Muscle of back (tissue), 3 donors: ENCODE measurements at regions not wholly inside any gene's neighbourhood (a gene's known extent, or its start where the extent isn't known, plus 50 kb on each side); places are given as distances from the start of the nearest gene placed in this dataset.
"Not testable (repeated sequence)": the region's sequence is repeated elsewhere in the genome, so short reads cannot be mapped to it uniquely, and the experiment has no call there.

Experiments used
- DNase-seq, 3 donors: peaks; one replicate each; pipeline versions ENCODE4 v3.0.0 to v3.0.0-alpha.2; 2013

DNA sequence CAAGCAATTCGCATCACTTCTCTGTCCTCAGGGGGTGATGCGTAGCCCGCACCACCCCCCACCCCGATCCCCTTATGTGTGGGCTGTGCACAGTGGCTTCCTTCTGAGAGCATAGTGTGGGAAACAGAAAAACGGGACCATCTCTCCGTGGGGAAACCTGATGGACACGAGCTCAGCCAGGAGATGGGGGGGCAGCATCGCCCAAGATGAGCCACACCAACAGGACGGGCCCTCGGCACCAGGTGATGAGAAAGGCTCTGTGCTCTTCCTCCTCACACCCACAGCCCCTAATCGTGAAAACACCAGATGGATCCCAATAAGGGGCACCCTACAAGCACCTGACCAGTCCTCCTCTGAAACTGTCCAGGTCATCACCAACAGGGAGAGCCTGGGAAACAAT is 153.6 kb downstream of the SHANK2 start:
- DNase-seq, result no peak

DNA sequence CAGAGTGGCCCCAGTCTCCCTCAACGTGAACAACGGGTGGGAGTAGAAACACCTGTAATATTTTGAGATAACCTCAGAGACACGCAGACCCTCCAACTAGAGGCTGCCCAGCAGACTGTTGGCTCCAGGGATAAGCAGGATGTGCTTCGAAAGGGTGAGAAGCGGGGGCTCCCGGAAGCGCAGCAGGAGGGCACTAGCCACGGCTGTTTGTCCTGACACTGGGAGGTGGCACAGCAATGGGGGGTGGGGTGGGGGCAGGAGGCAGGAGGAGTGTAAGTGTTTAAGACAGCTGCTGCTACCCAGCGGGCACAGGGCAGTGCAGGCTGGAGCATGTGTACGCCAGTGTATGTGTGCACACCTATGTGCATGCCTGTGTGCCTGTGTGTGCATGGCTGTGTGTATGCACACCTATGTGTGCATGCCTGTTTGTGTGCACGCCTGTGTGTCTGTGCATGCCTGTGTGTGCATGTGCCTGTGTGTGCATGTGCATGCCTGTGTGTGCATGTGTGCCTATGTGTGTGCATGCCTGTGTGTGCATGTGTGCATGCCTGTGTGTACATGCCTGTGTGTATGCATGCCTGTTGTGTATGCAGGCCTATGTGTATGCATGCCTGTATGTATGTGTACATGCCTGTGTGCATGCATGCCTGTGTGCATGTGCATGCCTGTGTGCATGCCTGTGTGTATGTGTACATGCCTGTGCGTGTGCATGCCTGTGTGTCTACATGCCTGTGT is 154.7 kb downstream of the SHANK2 start:
- no peak for DNase-seq

DNA sequence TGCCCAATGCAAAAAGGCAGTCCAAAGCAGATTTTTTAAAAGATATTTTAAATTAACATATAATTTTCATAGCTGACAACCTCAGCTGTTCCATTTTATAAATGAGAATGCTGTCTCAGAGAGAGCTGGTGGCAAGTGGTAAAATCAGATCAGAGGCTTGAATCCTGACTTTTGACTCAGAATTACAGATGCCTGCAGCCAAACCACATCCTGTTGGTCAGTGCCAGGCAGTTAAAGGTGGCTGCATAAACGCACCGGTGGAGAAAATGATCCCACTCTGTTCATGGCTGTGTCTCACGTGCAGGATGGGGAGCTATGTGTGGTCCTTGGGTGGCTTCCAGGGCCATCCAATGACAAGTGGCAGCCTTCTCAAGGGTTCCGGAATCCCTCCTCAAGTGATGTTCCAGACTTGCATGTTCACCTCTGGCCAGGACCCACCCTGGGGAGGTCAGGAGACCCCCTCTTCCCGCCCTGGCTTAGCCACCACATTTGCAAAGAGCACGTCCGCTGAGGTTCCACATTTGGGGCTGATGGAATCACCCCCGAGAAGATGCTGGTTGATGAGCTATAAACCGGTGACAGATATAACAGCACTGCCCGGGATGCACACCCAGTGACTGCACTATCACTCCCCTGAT is 155.5 kb downstream of the SHANK2 start:
- no peak for DNase-seq

DNA sequence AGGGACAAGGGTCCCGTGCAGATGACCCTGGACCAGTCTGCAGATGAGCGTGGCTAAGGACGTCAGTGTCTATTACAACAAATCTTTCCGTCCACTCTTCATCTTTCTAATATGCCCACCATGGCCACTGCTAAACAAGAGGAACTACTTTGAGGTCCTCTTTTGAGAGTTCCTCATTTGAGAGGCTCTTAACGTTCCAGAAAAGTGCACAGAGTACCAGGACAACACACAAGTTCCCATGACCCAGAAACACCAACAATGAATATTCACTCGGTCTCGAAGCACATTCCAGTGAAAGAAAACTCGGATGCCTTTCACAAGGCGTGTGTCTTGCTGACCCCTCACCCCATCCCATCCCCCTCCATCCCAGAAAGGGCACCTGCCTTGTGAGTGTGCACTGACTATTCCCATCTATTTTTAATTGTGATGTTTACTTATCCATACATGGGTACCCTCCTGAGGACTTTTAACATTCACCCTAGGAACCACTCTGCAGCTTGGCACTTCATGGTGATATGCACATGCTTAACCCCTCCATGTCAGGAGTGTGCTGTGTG is 157.0 kb downstream of the SHANK2 start:
- no peak for DNase-seq

DNA sequence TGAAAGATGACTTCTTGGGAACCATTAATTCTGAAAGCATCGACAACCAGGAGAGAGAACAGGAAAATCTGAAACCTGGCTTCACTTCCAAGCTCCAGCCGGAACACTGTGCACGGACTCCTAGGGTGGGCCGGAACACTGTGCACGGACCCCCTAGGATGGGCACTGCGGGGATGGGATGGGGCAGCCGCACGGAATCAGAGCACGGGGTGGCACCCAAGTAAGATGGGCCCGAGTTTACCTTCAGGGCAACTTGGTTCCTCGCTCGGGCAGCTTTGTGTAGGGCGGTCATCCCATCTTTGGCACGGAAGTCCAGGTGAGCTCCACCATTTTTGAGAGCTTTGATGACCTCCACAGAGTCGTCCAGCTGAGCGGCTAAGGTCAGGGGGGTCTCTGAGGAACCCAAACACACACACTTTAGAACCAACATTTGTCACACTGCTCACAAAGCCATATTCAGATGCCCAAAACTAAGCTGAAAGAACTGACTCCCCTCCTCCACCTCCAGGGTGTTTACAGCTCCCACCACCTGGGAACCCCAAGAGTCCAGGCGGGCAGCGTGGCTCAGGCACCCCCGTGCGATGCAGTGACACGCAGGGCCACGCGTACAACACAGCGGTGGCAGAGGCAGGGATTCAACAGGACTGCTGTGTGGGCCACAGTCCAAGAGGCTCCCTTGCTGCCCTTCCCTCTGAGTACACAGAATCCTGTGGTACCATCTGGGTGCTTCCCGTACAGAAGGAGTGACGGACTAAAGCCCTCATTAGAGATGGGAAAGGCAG is 157.9 kb downstream of the SHANK2 start:
- DNase-seq, result no peak

DNA sequence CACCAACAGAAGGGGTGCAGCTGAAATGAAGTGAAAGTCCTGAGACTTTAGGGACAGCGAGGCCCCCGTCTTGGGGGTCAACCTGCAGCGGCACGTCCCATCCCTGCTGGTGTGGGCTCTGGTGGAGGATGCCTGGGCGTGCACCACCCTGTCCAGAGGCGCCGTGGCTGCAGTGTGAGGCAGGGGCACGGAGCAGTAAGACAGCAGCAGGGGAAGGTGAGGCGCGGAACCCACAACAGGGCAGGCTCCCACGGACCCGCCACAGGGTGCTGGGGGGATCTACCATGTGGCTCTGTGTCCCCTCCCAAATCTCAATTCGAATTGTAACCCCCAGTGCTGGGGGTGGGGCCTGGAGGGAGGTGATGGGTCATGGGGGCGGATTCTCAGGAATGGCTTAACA is 158.6 kb downstream of the SHANK2 start:
- DNase-seq, result no peak

DNA sequence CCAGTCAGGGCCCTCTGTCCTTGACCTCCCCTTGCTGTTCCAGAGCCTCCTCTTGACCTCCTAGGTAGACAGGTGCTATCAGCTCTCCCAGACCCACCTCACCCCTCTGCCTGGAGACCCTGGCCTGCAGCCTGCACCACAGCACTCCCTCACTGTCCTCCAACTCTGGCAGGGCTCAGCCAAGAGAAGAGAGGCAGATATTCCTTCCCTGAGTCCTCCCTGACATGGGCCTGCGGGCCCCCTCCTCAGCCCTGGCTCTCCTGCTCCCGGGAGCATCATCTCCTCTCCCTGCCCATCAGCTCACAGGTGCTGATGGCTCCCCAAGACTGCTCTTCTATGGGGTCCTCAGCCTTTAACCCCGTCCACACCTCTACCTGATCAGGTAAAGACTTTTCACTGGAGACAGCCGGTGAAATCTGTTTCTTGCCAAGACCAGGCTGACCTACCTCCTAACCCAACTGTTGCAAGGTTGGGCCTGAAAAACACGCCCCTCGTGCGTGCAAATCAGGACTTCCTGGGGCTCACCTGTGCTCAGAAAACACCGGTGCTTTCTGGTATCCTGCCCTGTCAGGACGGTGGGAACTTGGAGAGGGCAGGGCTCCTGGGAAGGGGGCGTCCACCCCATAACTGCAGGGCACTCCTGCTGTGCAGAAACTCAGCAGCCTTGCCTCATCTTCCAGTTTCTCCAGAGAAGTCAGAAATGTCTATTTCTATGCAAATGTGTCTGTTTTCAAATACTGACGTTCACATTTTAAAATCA is 160.7 kb downstream of the SHANK2 start:
- no peak for DNase-seq

DNA sequence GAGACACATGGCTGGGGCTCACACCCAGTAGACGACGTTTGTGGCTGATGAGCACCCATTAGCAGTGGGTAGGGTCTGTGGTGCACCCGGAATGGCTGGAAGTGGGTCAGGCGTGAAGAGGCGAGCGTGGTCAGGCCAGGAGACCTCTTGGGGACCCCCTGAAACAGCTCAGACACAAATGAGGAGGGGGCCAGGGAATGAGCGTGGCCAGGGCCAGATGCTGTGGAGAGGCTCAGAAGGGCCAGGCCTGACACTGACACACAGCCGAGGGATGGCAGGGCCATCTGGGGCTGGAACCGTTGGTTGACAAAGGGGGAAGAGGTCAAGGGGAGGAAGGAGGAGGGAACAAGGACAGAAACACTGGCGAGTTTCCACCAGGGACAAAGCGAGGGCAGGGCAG is 162.8 kb downstream of the SHANK2 start:
- no peak for DNase-seq

DNA sequence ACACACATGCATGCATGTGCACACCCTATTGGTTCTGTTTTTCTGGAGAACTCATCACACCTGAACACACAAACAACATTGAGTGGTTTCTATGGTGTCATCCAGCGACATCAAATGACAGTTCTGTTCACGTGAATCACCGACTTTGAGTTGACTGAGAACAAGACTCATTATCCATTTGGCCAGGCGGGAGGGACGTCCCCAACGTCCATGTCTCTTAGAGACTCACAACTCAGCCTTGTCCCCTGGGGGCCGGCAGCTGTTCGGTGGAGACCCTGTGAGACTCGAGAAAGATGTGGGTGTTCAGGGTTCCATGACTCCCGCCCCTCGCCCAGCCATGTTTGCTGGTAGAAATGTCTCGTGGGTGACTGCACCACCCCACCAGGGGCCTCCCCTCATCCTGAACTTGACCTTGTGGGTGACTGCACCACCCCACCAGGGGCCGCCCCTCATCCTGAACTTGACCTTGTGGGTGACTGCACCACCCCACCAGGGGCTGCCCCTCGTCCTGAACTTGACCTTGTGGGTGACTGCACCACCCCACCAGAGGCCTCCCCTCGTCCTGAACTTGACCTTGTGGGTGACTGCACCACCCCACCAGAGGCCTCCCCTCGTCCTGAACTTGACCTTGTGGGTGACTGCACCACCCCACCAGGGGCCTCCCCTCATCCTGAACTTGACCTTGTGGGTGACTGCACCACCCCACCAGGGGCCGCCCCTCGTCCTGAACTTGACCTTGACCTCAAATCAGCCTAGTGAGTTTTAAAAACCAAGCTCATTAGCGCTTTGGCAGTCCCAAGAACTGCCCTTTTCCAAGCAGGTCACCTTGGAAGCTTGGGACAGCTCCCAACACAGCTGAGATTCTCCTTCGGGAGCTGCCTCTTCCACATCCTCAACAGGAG is 163.8 kb downstream of the SHANK2 start:
- not testable (repeated sequence) for DNase-seq

DNA sequence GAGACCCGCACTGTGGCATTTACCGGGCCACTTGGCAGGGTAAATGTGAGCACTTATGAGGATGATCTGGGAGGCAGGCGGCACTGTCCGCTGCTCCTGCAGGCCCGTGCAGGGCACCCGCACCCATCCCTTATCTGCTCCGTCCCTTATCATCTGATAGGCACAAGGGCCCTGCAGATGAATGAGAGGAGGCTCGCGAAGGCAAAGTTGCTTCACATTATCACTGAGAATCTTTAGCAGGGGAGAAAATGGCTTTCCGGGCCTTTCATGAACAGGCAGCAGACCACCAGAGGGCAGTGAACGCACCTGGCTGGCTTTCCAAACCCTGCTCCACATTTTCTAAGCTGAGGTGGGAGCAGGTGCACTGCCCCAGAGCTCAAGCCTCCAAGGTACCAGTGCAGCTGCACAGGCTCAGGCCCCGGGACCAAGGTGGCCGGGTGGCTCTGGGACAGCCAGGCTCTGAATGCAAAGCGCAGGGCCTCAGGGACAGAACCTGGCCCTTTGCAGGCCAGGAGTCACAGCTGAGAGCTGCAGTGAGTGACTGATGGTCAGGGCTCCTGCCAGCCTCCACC is 165.6 kb downstream of the SHANK2 start:
- peak in 2 of 3 donors; percentile 25 to 50 for DNase-seq

DNA sequence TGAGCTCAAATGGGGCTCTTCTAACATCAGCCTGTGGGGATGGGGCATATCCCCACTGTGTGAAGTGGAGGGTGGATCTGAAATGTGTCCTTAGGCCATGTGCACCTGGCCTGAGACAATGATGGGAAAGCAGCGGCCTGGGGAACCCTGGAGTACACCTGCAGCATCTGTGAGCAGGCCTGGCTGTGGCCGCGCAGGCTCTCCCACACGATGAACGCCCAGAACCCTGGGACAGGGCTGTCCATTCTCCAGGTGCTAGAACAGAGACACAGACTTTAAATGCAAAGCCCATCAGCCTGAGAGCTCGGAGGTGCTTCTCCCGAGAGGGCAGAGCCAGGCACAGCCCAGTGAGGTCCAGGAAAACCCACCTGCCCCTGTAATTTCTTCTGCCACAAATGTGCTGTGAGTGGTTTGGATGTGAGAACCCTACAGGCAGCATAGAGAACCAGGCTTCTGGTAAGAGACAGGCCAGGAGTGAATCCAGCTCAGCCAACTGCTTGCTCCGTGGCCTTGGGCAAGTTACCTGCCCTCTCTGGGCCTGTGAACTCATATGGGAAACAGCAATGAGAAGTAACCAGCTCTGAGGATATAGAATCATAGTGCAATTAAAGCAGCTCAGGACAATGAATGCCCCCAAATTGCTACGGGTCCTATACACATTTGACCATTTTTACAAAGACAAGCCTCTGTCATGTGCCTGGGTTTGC is 167.9 kb downstream of the SHANK2 start:
- DNase-seq, result no peak

DNA sequence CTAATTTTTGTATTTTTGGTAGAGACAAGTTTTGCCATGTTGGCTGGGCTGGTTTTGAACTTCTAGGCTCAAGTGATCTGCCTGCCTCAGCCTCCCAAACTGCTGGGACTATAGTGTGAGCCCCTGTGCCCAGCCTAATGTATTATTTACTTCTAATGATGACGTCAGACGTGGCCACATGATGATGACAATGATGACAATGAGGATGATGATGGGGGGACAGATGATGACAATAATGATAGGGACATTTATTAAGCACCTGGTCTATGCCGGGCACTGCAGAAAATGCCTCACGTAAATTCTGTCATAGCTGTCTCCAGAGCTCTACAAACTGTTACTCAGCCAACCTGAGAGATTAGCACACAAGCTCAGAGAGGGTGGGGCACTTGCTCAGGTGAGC is 169.3 kb downstream of the SHANK2 start:
- no peak for DNase-seq

DNA sequence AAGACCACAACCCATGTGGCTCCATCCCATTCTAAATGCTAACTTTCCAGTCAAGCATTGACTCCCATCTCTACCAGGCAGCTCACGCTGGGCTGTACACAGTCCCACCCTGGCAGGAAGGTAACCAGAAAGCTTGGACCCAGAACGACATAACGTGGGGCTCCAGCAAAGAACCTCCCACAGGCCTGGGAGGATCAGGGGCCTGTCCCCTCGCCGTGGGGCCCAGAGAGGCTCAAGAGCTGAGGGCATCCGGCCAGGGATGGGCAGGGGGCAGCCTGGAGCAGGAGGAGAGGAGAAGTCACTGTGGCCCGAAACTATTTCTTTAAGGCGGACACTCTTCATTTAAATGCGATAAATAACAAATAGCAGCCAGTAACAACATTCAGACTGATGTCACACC is 169.9 kb downstream of the SHANK2 start:
- DNase-seq, result no peak

DNA sequence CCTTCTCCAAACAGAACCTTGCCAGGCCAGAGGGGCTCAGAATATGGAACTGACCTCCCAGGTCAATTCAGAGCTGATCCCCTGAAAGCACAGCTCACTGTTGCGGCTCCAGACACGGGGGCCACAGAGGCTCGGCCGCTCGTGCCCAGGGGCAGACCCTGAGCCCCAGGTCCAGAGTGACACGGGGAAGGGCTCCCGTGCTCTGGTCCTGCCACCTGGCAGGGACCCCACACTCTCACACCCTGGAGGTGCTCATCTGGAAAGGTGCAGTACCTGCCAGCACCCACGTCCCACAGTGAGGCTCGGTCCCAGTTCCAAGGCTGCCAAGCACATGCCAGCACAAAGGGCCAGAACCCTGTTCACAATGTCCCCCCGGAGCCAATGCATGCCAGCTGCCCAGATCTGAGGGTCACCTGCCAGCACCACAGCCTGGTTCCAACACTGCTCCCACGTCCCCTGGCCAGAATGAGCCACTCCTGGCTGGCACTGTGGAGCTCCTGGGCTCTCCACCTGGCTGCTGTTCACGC is 170.6 kb downstream of the SHANK2 start:
- no peak for DNase-seq

DNA sequence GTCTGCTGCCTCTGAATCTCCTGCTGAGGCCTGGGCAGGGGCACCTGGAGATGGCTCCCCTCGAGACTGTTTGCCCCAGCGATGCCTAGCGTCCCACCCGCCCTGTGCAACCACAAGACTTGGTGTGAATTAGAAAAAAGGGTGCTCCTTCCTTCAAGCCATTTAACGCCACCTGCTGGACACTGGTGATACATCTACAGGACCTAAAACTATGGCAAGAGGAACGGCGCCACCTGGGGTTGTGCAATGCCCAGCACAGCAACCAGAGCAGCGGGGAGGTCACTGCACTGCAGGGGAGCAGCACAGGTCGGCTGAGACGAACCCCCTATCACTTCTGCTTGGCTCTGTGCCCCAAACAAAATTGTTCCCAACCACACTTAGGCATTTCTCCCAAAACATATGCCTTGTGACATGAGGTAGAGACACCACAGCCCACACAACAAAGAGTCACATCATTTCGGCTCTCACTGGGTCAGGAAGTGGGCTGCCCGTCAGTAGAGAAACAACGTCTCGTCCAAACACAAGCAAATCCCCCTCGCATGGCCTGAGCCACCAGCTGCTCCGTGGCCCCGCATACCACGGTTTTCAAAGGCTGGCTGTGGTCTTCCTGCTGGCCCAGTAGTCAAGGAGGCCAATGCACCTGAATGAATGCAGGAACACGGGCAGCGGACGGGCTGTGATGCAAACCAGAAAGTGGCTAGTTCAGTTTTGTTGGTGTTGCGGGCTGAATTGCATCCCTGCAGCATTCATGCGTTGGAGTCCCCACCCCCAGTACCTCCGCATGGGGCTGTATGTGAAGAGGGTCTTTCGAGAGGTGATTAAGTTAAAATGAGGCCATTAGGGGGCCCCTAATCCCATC is 171.9 kb downstream of the SHANK2 start:
- peak; percentile 38 to 61 (median 50) for DNase-seq

DNA sequence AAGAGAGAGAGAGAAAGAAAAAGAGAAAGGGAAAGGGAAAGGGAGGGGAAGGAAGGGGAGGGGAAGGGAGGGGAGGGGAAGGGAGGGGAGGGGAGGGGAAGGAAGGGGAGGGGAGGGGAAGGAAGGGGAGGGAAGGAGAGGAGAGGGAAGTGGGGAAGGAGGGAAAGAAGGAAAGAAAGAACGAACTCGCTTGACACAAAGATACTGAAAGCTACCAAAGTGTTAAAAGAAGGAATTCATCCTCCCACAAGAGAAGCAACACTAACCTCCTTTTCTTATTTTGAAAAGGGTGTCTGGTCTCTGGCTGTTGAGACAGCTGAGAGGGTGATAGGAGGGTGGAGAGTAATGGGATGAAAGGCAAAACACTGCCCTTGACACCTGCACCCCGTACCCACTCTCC is 172.6 kb downstream of the SHANK2 start:
- DNase-seq, result no peak

DNA sequence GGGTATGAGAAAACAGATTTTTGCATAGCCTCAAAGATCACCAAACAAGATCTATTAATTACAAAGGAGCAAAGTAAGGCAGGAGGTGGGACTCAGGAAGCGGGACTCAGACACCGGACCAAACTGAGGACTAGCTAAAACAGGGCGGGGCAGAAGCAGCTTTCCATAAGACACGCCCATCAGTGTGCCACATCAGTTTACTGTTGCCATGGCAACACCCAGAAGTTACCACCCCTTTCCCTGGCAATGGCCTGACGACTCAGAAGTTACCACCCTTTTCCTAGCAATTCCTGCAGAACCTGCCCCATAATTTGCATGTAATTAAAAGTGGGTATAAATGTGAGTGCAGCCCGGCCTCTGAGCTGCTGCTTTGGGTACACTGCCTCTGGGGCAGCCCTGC is 173.9 kb downstream of the SHANK2 start:
- no peak for DNase-seq

DNA sequence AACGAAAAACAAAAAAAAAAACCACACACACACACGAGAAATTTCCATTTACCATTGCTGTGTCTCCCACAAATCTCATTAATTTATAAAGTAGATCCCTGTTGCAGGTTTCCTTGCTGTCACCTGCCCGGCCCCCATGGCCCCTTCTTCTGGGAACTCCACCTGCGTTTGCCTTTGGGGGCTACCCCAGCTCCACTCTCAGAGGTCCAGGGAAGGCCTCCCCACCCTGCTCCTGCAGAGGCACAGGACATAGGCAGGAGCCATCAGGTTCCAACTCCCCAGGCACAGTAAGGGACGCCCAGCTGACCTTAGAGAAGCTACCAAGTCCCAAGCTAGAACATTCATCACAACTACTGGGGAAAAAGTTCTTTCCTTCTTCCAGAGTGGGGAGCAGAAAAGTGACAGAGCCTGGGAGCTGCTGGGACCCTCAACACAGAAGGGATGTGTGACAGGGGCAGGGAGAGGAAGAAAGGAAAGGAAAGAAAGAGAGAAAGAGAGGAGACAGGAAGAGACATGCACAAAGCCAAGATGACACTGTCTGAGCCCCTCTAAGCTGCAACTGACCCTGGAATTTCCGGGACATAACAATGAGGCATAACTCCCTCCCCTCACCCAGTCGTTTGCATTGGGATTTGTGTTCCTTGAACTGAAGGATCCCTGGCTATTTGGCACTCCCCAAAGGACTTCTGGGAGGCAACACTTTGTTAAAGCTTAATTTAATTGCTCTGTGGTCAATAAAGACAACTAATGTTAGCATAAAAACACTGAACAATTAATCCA is 175.7 kb downstream of the SHANK2 start:
- no peak for DNase-seq
